Stimulated activated CD4-positive, alpha-beta T cell treated with anti-CD3 and anti-CD28 coated beads, Interleukin-1b, Interleukin-23, amount 100 ng/mL, for 48 hours (primary cell): ENCODE measurements at regions not wholly inside any gene's neighbourhood (a gene's known extent, or its start where the extent isn't known, plus 50 kb on each side); places are given as distances from the start of the nearest gene placed in this dataset.

Experiments
- DNase-seq: peaks from one replicate; pipeline ENCODE4 v3.0.0-alpha.2; 2020

- no peak for DNase-seq
Measured at GRCh38 chr20:50412069-50412468, 98.1 kb upstream of the PTPN1 start.

GRCh38 chr20:50412499-50412898, 97.7 kb upstream of the PTPN1 start:
- DNase-seq: no peak

GRCh38 chr20:50413088-50413500, 97.1 kb upstream of the PTPN1 start:
- no peak for DNase-seq

GRCh38 chr20:50415021-50415515, 95.1 kb upstream of the PTPN1 start:
- DNase-seq: no peak

- DNase-seq: no peak
Measured at GRCh38 chr20:50415516-50416268, 94.5 kb upstream of the PTPN1 start.

GRCh38 chr20:50416269-50417022, 93.7 kb upstream of the PTPN1 start:
- DNase-seq: no peak

GRCh38 chr20:50417023-50417329, 93.2 kb upstream of the PTPN1 start:
- DNase-seq: no peak

- DNase-seq: no peak
Measured at GRCh38 chr20:50417484-50418235, 92.5 kb upstream of the PTPN1 start.

GRCh38 chr20:50418890-50419642, 91.1 kb upstream of the PTPN1 start:
- no peak for DNase-seq

GRCh38 chr20:50420380-50420779, 89.8 kb upstream of the PTPN1 start:
- DNase-seq: no peak

- DNase-seq: no peak
Measured at GRCh38 chr20:50421356-50422340, 88.5 kb upstream of the PTPN1 start.

- DNase-seq: no peak
Measured at GRCh38 chr20:50423758-50424157, 86.4 kb upstream of the PTPN1 start.

- DNase-seq: no peak
Measured at GRCh38 chr20:50425076-50425475, 85.1 kb upstream of the PTPN1 start.

GRCh38 chr20:50426866-50427718, 83.1 kb upstream of the PTPN1 start:
- DNase-seq: no peak

GRCh38 chr20:50427719-50428083, 82.5 kb upstream of the PTPN1 start:
- DNase-seq: no peak

- DNase-seq: no peak
Measured at GRCh38 chr20:50428097-50428828, 81.9 kb upstream of the PTPN1 start.

GRCh38 chr20:50429412-50429811, 80.8 kb upstream of the PTPN1 start:
- DNase-seq: no peak

- DNase-seq: no peak
Measured at GRCh38 chr20:50431066-50431450, 79.1 kb upstream of the PTPN1 start.

GRCh38 chr20:50433001-50433761, 77.0 kb upstream of the PTPN1 start:
- DNase-seq: no peak
